GM18907 (cell line): ENCODE measurements at regions not wholly inside any gene's neighbourhood (a gene's known extent, or its start where the extent isn't known, plus 50 kb on each side); places are given as distances from the start of the nearest gene placed in this dataset.

ENCODE experiments used
- ATAC-seq: cut with Tn5 transposase; IDR thresholded peaks from one replicate; pipeline ENCODE4 v1.9.1; 2021; ENCODE audit warnings: mild to moderate bottlenecking, moderate library complexity; ENCODE audit not compliant: unreplicated experiment

DNA sequence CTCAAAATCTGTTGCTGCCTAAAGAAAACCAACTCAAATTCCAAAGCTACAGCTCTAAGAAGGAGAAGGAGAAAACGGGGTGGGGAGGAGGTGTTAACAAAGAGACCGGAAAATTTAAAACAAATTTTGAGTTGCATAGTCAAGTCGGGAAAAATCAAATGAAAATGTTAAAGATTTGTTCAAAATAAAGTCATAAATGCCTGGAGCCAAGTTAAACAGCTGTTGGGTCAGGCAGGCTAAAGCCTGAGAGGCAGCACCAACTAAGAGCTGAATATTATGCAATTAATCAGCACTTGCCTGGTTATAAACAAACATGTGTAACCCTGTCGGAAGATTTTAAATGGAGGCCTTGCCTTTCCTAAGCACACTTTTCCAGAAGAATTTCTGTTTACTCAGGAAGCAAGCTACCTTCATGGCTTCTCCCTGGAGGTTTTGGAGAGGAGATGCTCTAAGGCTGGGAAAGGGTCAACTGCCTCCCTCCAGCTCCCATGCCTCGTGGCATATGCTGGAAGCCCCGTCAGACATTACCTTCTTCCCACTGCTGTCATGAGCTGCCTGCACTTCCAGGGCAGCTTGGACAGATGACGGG is 270.5 kb downstream of the DMRT2 start:
- no peak for ATAC-seq

DNA sequence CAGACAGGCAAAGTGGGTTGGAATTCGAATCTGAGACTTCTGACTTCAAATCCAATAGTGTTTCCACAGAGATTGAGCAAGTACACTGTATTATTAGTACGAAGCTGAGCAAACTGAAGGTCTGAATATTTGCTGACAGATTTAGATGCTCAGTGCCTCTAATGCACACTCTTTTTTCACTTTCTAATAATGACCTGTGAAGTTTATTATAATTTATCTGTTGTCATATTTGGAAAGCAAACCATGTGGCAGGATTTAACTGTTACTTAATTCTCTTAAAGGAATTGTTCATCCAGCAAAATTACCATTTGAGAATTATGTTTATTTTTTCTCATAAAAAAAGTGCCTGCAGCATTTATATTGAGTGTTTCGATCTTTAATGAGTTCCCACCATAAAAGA is 277.3 kb downstream of the DMRT2 start:
- no peak for ATAC-seq

DNA sequence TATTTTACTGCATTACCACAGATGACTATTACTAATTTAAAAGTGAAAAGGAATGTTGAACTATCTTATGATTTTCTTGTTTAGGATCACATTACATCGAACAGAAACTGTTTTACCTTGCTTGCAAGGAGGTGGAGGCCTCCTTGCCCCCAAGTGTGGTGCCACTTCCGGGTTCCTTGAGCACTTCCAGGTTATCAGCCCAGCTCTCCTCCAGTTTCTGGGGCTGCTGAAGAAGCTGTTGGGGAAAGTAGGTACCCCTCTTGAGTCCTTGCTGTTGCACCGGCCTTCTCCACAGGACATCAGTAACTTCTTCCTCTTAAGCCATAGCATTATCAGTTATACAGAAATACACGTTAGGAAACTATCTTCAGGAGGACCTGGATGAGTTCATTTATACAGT is 278.2 kb downstream of the DMRT2 start:
- ATAC-seq, result no peak

DNA sequence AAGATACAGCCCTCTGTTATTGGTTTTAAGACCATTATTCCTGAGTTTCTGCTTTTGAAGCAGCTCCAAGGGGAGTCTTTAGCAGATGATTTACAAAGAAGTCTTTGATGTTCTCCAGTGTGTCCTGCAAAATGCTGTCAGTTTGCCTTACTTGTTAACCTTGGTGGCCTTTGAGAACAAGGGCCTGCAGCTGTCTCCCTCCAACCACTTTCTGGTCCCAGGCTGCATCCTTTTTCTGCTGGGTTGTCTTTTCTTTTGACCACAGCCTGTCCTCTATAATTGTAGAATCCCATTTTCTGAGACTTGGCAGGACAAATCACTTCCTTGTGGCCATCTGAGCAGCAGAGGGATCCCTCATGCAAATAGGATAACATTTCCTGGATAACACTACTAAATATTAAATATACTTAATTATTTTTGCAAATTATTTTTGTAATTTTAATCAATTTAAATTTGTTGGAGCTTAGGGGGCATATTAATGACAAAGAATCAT is 281.4 kb downstream of the DMRT2 start:
- no peak for ATAC-seq

DNA sequence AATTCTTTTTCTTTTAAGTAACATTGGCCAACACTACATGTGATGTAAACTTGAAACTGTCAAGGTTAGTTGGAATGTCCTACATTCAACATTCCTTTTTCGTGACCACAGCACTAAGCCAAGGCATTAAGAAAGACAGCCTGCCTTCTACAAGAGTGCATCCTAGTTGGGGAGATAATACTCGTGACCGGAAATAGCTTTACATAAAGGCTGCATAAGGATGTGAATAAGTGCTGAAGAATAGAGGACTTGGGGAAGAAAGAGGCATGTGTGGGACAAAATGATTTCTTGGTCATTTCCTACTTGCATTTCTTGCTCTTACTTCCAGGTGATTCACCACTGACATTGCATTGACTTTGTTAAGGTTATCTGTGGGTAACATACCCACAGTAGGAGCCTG is 282.0 kb downstream of the DMRT2 start:
- ATAC-seq, result no peak

DNA sequence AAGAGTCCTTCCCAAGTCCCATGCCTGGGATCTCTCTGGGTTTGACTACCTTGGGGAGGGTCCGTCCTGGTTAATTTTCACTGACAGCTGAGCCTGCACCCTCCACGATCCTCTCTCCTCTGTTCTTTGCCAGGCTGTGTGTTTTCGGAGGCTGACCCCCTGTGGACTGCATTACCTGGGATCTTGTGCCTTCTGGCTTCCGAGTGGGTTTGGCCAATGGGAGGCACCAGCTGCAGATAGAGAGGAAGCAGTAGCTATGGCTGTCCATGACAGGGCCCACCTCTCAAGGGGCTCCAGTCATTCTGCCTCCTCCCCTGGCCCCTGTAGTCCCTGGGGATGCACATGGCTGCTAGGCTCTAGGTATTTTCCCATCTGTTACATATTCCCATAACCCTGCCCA is 285.0 kb downstream of the DMRT2 start:
- ATAC-seq, result no peak

DNA sequence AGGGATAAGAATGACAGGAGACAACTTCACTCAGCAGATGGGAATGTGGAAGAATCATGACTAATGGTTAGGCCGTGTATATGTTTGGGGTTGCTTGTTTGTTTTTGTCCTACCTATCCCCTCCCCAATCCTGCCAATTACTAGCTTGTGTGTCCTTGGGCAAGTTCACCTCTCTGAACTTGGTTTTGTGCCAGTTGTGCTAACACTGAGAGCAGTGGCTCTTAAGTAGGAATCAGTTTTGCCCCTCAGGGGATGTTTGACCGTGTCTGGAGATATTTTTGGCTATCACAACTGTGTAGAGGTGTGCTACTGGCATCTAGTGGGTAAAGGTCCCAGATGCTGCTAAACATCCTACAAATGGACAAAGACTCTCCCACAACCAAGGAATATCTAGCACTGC is 287.0 kb downstream of the DMRT2 start:
- no peak for ATAC-seq

DNA sequence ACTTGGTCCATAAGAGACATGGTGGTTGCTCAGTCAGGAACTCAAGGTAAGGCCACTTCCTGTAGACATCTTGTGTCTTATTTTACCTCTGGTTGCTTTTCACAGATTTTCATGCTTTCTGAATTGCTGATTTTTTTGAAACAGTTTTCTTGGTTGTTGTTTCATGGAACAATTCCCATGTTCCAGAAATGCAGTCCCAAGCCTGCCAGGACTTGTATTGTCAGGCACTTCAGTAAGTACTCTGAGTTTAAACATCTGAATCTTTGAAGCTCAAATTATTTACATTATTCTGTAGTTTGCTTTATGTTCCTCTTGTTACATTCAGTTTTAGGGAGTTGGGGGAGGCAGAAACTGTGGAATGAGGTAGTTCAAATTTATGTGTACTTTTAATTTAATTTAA is 290.2 kb downstream of the DMRT2 start:
- ATAC-seq, result no peak

DNA sequence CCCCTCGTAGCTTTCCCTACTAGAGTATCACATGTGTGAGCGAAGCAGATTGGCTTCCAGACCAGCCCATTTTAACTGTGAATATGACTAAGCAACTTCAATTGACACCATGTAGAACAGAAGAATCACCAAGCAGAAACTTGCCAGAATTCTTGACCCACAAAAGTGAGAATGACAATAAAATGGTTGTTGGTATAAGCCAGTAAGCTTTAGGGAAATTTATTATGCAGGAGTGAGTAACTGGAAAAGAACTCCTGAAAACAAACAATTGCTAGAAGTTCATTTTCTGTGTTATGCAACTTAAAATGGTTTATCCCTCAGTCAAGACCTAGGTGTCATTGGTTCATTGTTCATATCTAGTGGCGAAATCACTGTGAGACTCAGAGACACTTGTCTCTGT is 303.1 kb downstream of the DMRT2 start:
- no peak for ATAC-seq

DNA sequence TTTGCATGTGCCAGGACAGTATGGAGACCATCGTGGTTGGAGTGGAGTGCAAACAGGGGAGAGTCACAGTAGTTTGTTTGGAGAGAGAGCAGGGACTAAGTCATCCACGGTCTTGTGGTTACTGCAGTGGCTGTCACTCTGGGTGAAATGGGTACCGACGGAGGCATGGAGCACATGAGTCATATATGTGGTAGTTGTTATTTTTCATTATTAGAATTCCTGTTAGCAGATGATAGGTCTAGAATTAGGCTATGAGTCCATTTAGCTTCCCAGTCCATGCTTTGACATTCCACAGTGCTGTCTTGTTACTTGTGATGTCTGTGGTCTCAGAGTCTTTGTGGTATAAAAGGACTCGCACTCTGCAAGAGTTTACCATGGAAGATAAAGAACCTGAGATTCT is 303.9 kb downstream of the DMRT2 start:
- ATAC-seq, result no peak

DNA sequence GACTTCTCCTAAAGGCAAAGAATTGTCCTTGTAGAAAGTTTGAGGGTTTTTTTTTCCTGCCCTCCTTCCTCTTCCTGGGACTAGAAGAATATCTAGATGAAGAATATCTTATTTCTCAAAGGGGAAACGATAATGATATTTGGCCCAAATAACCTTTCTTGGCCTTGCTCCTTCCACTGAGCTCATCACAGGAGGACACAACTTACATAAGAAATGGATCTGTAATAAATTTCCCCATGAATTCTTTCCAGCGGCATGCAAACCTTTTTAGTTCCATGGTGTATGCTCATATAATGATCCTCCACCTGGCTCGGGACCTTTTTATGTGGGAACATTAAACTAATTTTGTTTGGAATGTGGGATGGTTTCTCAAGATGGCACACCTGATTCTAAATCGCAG is 304.4 kb downstream of the DMRT2 start:
- no peak for ATAC-seq

DNA sequence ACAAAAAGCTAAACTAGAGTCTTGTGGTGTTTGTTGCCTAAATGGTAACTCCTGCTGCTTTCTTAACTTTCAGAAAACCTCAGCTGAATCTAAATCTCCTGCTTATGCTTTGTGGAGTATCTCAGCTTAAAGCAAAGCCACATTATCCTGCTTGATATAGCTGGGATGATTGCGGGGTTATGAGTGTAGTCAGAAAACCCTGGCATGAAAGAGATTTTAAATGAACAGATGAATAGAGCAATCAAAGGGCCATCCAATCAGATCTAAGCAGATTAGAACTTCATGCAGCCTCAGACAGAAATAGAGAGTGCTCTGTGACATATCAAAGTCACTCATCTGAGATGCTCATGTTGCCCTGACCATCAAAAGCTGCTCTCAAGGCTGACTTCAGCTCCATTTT is 305.5 kb downstream of the DMRT2 start:
- ATAC-seq, result no peak

DNA sequence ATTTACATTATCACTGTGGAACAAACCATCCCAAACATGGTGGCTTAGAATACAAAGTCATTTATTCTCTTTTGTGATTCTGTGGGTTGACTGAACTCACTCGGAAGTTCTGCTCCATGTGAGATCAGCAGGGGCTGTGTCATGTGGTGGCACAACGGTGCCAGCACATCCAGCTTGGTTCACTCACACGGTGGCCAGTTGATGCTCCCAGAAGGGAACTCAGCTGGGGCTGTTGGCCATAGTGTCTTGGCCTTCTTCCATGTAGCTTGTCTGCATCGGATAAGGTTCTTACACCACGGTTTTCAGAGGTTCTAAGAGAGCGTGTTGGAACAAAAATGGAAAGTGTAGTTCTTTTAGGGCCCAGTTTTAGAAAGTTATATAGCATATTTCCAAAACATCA is 312.7 kb downstream of the DMRT2 start:
- ATAC-seq, result no peak

DNA sequence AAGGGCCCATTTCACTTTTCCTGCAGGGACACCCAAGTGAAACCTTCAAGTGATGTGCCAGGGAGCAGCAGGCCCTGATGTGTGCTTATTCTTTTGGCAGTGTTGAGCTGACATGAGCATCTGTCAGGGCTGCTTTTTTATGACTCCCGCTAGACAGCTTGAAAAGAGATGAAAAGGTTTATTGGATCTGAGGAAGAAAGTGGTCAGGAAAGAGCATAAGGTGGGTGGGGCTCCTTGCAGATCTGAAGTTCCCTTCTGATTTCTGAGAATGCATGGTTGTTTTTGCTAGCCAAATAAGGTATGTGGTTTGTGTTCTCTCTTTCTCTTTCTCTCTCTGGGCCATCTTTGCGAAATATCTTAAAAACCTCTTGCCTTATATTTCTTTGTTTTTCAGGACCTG is 316.1 kb downstream of the DMRT2 start:
- no peak for ATAC-seq

DNA sequence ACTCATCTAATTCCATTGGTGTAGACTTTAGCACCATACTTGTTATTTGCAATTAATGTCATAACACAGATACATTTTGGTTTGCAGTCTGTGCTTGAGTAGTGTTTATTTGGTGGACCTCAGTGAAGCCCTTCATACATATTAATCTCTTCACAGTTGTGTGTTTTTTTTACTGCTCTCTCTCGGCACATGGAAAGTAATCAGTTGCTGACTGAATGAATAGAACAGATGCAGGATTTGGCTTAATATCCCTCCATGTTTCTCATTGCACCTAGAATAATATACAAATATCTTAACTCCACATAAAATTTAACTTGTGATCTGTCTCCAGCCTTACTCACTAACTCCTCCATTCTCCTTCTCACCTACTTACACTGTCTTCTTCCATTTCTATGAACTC is 319.1 kb downstream of the DMRT2 start:
- ATAC-seq, result no peak

DNA sequence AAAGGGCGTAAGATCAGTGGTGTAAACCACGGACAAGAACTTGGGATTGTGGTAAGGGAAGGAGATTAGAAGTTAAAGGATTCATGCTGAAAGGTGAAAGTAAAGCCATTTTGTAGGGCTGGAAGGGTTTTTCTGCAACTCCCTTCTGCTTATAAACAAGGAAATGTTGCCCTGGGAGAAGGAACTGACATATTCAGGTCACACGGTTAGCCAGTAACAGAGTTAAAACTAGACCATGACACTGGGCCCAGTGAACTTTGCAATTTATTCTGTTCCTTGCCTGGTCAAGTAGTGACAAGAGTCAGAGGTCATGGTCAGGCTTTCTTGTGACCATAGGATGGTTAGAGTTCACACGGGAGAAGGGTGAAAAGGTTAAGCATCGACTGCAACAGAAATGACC is 323.3 kb downstream of the DMRT2 start:
- ATAC-seq, result no peak

DNA sequence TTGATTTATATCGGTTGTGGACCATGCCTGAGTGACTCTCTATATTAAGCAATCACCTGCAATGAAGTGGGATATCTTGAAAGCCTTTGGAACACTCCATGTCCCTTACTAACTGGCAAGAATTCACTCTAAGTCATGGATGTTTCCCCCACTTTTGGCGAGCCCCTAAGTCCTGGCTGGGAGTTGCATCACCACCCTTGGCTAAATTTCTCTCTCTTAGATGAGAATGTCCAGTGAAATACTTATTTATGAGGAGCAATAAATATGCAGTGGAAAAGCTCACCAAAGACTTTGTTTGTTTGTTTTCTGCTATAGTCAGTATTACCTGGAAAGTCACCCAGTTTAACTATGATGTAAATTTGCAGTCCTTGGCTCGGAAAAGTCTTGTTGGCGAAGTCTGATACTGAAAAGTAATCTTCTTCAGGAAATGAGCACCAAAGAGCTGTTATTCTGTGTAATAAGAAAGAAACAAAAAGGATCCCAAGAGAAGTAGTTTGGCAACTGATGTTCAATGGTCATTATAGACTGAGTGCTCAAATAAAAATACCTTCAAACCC is 333.8 kb downstream of the DMRT2 start:
- no peak for ATAC-seq

DNA sequence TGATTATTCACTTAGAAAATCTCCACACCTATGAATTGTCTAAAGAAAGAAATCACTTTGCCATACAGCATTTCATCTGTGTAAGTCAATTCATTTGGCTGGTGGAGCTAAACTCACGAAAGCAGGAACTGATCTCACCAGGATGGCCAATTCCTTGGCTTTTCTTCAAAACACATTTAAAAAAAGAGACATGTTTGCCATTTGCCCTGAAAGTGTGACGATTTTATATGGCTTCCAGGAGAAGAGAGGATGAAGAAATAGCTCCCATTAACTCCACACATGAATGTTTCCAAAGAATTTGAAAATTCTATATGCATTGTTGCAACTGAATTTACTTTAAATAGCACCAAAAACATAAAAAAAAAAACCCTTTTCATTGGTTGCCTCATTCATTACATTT is 334.7 kb downstream of the DMRT2 start:
- ATAC-seq, result no peak

DNA sequence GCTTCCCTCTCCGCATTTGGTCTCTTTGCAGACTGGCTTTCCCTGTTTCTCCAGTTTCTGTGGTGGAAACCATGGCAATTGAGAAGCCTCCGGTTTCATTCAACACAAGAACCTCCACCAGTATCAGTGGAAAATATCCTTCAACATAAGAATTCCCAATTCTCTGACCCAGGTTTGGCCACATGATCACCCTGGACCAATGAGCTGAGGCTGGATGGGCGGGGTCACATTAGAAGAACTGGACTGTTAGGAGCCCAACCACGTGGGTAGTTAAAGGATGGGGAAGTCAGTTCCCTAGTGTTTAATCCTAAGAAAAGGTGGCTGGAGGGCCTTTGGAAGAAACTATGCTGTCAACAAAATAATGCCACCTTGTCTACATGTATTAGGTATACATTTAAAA is 336.3 kb downstream of the DMRT2 start:
- no peak for ATAC-seq

DNA sequence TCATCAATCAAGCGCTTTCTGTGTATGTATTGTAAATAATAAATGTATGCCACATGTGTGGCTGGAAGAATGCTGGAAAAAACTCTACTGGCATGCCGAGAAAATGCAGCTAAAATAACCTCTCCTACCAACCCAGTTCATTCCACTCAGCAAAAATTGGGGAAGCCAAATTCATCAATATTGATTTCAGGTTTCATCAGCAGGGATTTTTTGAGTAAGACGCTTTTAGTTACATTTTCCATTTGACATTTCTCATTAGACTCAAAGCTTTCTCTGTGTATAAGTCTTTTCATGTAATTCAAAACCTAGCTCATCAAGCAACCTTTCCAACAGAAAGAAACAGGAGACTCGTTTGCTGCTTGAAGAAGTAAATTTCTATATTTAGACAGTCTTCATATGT is 338.1 kb downstream of the DMRT2 start:
- no peak for ATAC-seq

DNA sequence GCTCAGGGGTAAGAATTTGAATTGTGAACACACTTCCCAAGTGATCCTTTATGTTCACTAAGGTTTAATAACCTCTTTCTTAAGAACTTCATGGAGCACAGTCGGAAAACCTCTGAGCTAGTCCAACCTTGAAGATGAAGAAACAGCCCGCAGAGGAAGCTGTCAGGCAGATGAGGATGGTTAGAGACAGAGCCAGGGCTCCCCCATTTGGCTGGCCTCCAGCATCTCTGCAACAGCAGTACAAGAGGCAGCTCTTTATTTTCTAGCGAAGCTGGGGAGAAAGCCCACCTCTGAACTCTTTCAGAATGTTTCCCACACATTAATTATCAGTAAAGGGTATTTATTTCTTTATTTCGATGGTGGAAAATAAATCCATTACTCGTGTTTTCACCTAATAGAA is 350.8 kb downstream of the DMRT2 start:
- no peak for ATAC-seq

DNA sequence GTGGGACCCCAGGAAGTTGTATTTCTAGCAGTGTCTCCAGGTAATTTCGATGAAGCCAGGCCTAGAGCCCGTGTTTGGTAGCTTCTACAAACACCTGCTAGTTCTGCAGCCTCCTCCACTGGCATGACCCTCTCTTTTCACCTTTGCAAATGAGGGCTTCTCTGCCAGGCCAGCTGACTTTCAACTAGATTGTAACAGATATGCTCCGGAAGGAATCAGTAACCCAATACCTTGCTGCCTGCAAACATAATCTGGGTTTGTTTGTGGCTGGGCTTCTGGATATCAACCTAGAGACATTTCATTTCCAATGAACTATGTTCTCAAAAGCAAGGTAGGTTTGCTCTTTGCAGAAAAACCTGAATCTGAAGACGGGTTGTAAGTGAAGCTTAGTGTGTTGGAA is 354.8 kb downstream of the DMRT2 start:
- no peak for ATAC-seq

DNA sequence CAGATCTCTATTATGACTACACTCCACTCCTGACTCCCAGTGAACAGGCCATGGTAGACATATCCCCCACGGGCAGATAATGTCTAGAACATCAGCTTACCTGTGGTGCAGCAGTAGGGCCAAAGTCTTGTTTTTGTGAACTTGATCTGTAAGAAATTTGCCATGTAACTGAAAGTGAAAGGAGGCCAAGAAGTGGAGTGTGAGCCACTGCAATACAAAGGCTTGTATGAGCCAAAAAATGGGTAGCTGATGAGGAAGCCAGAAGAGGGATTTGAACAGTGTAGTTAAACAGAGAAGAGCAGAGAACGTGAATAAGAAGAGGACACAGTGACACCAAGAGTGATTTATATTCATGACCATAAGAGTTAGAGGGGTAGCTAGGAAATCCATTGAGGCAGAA is 361.7 kb downstream of the DMRT2 start:
- no peak for ATAC-seq
